ENCODE measurements at regions not wholly inside any gene's neighbourhood (a gene's known extent, or its start where the extent isn't known, plus 50 kb on each side); places are given as distances from the start of the nearest gene placed in this dataset.

- TF ChIP-seq, protein P1, sequence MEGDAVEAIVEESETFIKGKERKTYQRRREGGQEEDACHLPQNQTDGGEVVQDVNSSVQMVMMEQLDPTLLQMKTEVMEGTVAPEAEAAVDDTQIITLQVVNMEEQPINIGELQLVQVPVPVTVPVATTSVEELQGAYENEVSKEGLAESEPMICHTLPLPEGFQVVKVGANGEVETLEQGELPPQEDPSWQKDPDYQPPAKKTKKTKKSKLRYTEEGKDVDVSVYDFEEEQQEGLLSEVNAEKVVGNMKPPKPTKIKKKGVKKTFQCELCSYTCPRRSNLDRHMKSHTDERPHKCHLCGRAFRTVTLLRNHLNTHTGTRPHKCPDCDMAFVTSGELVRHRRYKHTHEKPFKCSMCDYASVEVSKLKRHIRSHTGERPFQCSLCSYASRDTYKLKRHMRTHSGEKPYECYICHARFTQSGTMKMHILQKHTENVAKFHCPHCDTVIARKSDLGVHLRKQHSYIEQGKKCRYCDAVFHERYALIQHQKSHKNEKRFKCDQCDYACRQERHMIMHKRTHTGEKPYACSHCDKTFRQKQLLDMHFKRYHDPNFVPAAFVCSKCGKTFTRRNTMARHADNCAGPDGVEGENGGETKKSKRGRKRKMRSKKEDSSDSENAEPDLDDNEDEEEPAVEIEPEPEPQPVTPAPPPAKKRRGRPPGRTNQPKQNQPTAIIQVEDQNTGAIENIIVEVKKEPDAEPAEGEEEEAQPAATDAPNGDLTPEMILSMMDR (IDR thresholded peaks at IDR 0.05), result no peak
- TF ChIP-seq POLR2A (IDR thresholded peaks at IDR 0.05) (no peak), EP300 (IDR thresholded peaks at IDR 0.05) (no peak)
Observed at GRCh38 chr2:146503366-146503765, 1341.5 kb upstream of the ACVR2A start.

Measured in suprapubic skin (tissue), 3 donors.